ENCODE measurements at regions not wholly inside any gene's neighbourhood (a gene's known extent, or its start where the extent isn't known, plus 50 kb on each side); places are given as distances from the start of the nearest gene placed in this dataset.

DNA sequence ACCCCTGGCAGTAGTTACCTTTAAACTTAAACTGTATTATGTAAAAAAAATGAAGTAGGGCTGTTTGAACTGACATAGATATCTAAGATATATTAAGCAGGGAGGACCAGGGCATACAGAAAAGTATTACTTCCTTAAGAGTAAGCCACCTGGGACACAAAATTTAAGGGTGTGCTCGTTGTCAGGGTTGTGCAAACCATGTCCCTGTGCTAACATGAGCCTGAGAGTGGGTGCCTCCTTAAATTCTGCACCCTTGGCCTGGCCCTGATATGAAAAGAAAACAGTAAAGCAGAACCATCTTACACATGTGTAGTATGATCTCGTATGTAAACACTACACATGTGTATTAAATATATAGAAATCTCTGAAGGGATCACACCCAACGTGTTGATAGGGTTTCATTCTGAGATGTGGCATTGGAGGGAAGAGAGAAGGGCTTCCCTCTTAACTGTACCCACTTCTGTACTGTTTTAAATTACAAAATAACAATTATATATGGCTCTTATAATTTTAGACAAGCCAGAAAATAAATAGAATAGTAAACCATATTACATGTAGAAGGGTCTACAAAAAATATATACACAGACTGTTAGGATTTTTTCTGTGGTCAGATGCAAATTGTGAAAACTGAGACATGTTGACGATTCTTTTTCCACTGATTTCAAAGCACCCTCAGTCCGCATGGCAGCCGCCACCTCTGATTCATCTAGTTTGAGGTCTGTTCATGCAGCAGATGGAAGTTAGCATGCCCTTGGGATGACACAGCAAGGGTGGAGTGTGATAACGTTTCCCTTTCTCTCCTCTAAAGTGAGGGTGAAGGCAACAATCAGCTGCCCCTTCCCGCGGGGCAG is 400.8 kb upstream of the PROK2 start:
- no peak for TF ChIP-seq POLR2AphosphoS5 (IDR thresholded peaks at IDR 0.05; ENCODE audit: low read depth)
- TF ChIP-seq, protein P1, sequence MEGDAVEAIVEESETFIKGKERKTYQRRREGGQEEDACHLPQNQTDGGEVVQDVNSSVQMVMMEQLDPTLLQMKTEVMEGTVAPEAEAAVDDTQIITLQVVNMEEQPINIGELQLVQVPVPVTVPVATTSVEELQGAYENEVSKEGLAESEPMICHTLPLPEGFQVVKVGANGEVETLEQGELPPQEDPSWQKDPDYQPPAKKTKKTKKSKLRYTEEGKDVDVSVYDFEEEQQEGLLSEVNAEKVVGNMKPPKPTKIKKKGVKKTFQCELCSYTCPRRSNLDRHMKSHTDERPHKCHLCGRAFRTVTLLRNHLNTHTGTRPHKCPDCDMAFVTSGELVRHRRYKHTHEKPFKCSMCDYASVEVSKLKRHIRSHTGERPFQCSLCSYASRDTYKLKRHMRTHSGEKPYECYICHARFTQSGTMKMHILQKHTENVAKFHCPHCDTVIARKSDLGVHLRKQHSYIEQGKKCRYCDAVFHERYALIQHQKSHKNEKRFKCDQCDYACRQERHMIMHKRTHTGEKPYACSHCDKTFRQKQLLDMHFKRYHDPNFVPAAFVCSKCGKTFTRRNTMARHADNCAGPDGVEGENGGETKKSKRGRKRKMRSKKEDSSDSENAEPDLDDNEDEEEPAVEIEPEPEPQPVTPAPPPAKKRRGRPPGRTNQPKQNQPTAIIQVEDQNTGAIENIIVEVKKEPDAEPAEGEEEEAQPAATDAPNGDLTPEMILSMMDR (conservative IDR thresholded peaks at IDR 0.05; ENCODE audit: low read depth in 2 of 2) = no peak
